ENCODE measurements at regions not wholly inside any gene's neighbourhood (a gene's known extent, or its start where the extent isn't known, plus 50 kb on each side); places are given as distances from the start of the nearest gene placed in this dataset.

DNA sequence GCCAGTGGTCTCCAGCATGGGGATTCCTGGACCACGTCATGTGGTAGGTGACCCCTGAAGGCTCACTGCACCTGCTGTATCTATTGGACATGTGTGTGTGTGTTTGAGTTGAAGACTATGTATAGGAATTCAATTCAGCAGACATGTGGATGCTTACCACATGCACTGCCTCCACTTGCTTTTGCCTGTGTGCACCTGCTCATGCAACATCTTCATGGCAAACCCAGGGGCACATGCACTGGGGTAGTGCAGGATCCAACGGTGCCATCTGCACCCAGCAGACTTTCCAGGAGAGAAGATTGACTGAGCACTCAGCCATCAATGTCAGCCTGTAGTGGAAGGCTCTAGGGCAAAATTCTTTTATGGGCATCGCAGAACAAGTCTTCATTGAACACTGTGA, 299.4 kb downstream of the CDH26 start:
- TF ChIP-seq CBX5 (IDR thresholded peaks at IDR 0.05; ENCODE audit: low read depth, low read length) (no peak), FOSL1 (IDR thresholded peaks at IDR 0.05; ENCODE audit: insufficient read depth, low read depth, low read length) (no peak), RFX5 (IDR thresholded peaks at IDR 0.05; ENCODE audit: borderline replicate concordance, low read depth, low read length) (no peak), POU5F1 (IDR thresholded peaks at IDR 0.05; ENCODE audit: low read depth, low read length) (no peak), POLR2A (IDR thresholded peaks at IDR 0.05; ENCODE audit: control extremely low read depth in 1 of 2, low read depth in 2 of 2, low read length in 2 of 2) (no peak), RAD21 (IDR thresholded peaks at IDR 0.05 in 1 of 2, conservative IDR thresholded peaks at IDR 0.05 in 1 of 2; ENCODE audit: low read depth in 2 of 2, low read length in 2 of 2) (no peak)

Measured in H1 (cell line).